ENCODE measurements at regions not wholly inside any gene's neighbourhood (a gene's known extent, or its start where the extent isn't known, plus 50 kb on each side); places are given as distances from the start of the nearest gene placed in this dataset.

DNA sequence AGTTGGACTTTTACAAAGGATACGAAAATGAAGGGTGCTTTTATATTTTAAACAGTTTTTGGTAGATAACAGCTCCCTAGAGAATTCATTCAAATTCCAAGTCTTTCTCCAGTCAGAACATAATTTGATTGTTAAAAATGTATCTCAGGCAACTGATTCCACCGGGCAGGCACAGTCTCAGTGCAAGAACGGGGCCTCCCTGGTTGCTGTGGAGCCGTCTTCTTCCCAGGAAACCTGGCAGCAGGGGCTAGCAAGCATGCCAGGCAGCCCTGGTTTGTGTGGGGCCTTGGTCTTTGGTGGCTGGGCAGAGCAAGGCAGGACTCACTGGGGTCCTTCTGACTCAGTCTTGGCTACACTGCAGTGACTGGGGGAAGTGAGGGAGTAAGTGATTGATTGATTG lies 143.5 kb downstream of the NXNL2 start:
- no peak overlapping the region for H3K18ac ChIP-seq (ENCODE audit: extremely low read depth, low read length)
- CTCF ChIA-PET (ENCODE audit: partially characterized antibody): no interaction called here
- WGBS, 2 experiments (ENCODE audit: extremely low coverage in 1 of 2, insufficient coverage in 1 of 2, insufficient read length in 1 of 2, insufficient replicate concordance in 2 of 2, low coverage in 1 of 2, low lambda C conversion rate in 2 of 2, missing lambda C conversion rate in 1 of 2): 90% methylated on average over 4 of the region's 4 CpGs; no CpG with 5 or more reads in 1 of the 2 experiments
- H3K79me1 ChIP-seq (ENCODE audit: low read depth, low read length): no peaks in the 10 kb centered on the region
- FAIRE-seq (no peak), DNase-seq (ENCODE audit: low read depth in 1 of 2, low spot score in 2 of 2) (no peak)
- TF ChIP-seq TBP (IDR thresholded peaks at IDR 0.05; ENCODE audit: low read depth, low read length) (no peak), CEBPB (IDR thresholded peaks at IDR 0.05; ENCODE audit: low read depth, low read length) (no peak), GABPA (IDR thresholded peaks at IDR 0.05; ENCODE audit: borderline replicate concordance, insufficient read depth, low read length) (no peak), CBX8 (IDR thresholded peaks at IDR 0.05; ENCODE audit: borderline replicate concordance, low read depth, low read length) (no peak), TAF1 (IDR thresholded peaks at IDR 0.05; ENCODE audit: low read depth, low read length) (no peak), NRF1 (IDR thresholded peaks at IDR 0.05; ENCODE audit: low read depth, low read length) (no peak), ZNF274 (IDR thresholded peaks at IDR 0.05; ENCODE audit: borderline replicate concordance, extremely low read depth, low read length) (no peak), SP1 (IDR thresholded peaks at IDR 0.05; ENCODE audit: low read depth, low read length) (no peak), JUND (IDR thresholded peaks at IDR 0.05; ENCODE audit: low read length) (no peak), KDM4A (IDR thresholded peaks at IDR 0.05; ENCODE audit: low read depth, low read length, severe bottlenecking) (no peak), CTBP2 (IDR thresholded peaks at IDR 0.05; ENCODE audit: borderline replicate concordance, insufficient read depth, insufficient read length, low read length) (no peak), YY1 (IDR thresholded peaks at IDR 0.05; ENCODE audit: low read depth, low read length) (no peak), SP4 (IDR thresholded peaks at IDR 0.05; ENCODE audit: low read length) (no peak), MAFK (IDR thresholded peaks at IDR 0.05; ENCODE audit: low read depth, low read length) (no peak), NANOG (IDR thresholded peaks at IDR 0.05; ENCODE audit: insufficient read depth, low read depth, low read length, poor library complexity, severe bottlenecking) (no peak)
- TF ChIP-seq, protein P1, sequence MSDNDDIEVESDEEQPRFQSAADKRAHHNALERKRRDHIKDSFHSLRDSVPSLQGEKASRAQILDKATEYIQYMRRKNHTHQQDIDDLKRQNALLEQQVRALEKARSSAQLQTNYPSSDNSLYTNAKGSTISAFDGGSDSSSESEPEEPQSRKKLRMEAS (IDR thresholded peaks at IDR 0.05): no peak
- no peak overlapping the region for H3K23ac ChIP-seq (ENCODE audit: insufficient read length)
- H2AFZ ChIP-seq (ENCODE audit: low read length): no peak overlapping the region
- no peak overlapping the region for H3K27ac ChIP-seq (ENCODE audit: low read depth, low read length)
- no peak overlapping the region for H4K8ac ChIP-seq (ENCODE audit: extremely low read depth, insufficient read depth, low read length)
- H2BK12ac ChIP-seq (ENCODE audit: low read depth, low read length): no peak overlapping the region
- no peaks in the 10 kb centered on the region for H3K9me3 ChIP-seq (ENCODE audit: insufficient read depth in 2 of 2, low read depth in 1 of 2, low read length in 1 of 2)
- H2BK20ac ChIP-seq (ENCODE audit: low read length): no peak overlapping the region
- no peaks in the 10 kb centered on the region for H3K4me1 ChIP-seq (replicated peaks in 1 of 4; ENCODE audit: control insufficient read depth in 3 of 4, insufficient read depth in 4 of 4, low read length in 3 of 4)
- no peaks in the 10 kb centered on the region for H3K27me3 ChIP-seq (replicated peaks in 1 of 4; ENCODE audit: control insufficient read depth in 3 of 4, extremely low read depth in 1 of 4, insufficient read depth in 3 of 4, low read length in 3 of 4)
- no peak overlapping the region for H2BK15ac ChIP-seq (ENCODE audit: low read length)
- H2AK5ac ChIP-seq (ENCODE audit: low read depth, low read length): no peak overlapping the region
- H3K56ac ChIP-seq (replicated peaks; ENCODE audit: insufficient read length, low read depth, low read length): no peak overlapping the region
- no peak overlapping the region for H4K91ac ChIP-seq (replicated peaks; ENCODE audit: insufficient read length, low read length)
- H3K4ac ChIP-seq (replicated peaks; ENCODE audit: insufficient read length, low read depth, low read length): no peak overlapping the region
- no peaks in the 10 kb centered on the region for H3K79me2 ChIP-seq (ENCODE audit: control insufficient read depth in 1 of 2, insufficient read depth in 2 of 2, low read length in 2 of 2)
- POLR2A ChIA-PET (ENCODE audit: partially characterized antibody): no interaction called here
- H3K23me2 ChIP-seq (ENCODE audit: low read depth, low read length): no peaks in the 10 kb centered on the region
- H4K20me1 ChIP-seq (replicated peaks in 1 of 2; ENCODE audit: control insufficient read depth in 1 of 2, insufficient read depth in 2 of 2, low read length in 2 of 2): no peaks in the 10 kb centered on the region
- H2BK120ac ChIP-seq (replicated peaks; ENCODE audit: low read depth, low read length): no peak overlapping the region
- no peak overlapping the region for H3K4me3 ChIP-seq (ENCODE audit: extremely low read depth in 1 of 4, insufficient read depth in 2 of 4, low read depth in 3 of 4, low read length in 4 of 4)
- H3K14ac ChIP-seq (ENCODE audit: insufficient read length): no peak overlapping the region
- H2BK5ac ChIP-seq (ENCODE audit: low read depth, low read length): no peak overlapping the region
- no peak overlapping the region for H3K4me2 ChIP-seq (ENCODE audit: insufficient read depth in 1 of 2, low read depth in 2 of 2, low read length in 2 of 2)
- H3K9ac ChIP-seq (replicated peaks in 1 of 4; ENCODE audit: extremely low read depth in 1 of 4, low read depth in 3 of 4, low read length in 3 of 4): no peak overlapping the region
- no peak overlapping the region for H4K5ac ChIP-seq (ENCODE audit: insufficient read length, low read depth, low read length)
- no peaks in the 10 kb centered on the region for H3K36me3 ChIP-seq (ENCODE audit: control insufficient read depth in 2 of 4, insufficient read depth in 4 of 4, low read length in 3 of 4)

Data from H1 (cell line).